ENCODE measurements at regions not wholly inside any gene's neighbourhood (a gene's known extent, or its start where the extent isn't known, plus 50 kb on each side); places are given as distances from the start of the nearest gene placed in this dataset.
"Not testable (repeated sequence)": the region's sequence is repeated elsewhere in the genome, so short reads cannot be mapped to it uniquely, and the experiment has no call there.

DNA sequence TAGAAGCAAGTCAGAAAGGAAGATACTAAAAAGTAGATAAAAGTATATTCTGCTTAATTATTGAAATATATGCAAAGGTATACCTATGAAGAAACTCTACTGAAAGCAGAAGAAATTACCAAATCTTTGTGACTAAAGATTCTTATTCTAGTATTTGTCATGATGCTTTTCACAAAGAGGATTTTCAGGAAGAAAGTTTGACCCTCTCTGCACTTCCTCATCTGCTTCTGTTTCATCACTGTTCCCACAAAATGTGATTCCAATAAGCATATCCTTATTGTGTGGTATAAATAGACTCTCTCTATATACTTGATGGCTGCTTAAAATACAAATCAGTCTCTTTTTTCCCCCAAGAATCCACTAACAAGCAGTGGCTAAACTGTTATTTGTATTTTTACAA is 2139.6 kb upstream of the ACO1 start:
- no peak for DNase-seq (ENCODE audit: low spot score in 2 of 2)
- intact Hi-C loops (cut with DNase I; ENCODE audit: low total_unique reads), result no loop called here
- no peak overlapping the region for H3K4me3 ChIP-seq (ENCODE audit: low read depth, poor library complexity, severe bottlenecking)
- TF ChIP-seq, protein P1, sequence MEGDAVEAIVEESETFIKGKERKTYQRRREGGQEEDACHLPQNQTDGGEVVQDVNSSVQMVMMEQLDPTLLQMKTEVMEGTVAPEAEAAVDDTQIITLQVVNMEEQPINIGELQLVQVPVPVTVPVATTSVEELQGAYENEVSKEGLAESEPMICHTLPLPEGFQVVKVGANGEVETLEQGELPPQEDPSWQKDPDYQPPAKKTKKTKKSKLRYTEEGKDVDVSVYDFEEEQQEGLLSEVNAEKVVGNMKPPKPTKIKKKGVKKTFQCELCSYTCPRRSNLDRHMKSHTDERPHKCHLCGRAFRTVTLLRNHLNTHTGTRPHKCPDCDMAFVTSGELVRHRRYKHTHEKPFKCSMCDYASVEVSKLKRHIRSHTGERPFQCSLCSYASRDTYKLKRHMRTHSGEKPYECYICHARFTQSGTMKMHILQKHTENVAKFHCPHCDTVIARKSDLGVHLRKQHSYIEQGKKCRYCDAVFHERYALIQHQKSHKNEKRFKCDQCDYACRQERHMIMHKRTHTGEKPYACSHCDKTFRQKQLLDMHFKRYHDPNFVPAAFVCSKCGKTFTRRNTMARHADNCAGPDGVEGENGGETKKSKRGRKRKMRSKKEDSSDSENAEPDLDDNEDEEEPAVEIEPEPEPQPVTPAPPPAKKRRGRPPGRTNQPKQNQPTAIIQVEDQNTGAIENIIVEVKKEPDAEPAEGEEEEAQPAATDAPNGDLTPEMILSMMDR (IDR thresholded peaks at IDR 0.05), result no peak
- TF ChIP-seq POLR2A (IDR thresholded peaks at IDR 0.05), result no peak

DNA sequence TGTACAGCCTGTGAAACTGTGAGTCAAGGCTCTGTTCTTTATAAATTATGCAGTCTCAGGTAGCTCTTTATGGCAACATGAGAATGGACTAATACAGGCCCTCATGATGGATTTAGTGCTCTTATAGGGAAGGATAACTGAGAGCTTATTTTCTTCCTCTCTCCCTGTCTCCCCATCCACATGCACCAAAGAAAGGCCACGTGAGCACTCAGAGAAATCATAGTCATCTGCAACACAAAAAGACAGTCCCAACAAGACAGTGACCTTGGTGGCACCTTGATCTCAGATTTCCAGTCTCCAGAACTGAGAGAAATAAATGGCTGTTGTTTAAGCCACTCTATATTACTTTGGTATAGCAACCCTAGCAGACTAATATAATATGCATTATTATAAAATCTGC is 2133.6 kb upstream of the ACO1 start:
- intact Hi-C loops (cut with DNase I; ENCODE audit: low total_unique reads), result no loop called here
- 50 to 71% methylated on average over 1 of the region's 1 CpG for WGBS, 2 donors
- TF ChIP-seq, protein P1 (IDR thresholded peaks at IDR 0.05), result no peak
- TF ChIP-seq POLR2A (IDR thresholded peaks at IDR 0.05), result no peak
- no peak for DNase-seq (ENCODE audit: low spot score in 2 of 2)
- H3K4me3 ChIP-seq (ENCODE audit: low read depth, poor library complexity, severe bottlenecking), result no peak overlapping the region

DNA sequence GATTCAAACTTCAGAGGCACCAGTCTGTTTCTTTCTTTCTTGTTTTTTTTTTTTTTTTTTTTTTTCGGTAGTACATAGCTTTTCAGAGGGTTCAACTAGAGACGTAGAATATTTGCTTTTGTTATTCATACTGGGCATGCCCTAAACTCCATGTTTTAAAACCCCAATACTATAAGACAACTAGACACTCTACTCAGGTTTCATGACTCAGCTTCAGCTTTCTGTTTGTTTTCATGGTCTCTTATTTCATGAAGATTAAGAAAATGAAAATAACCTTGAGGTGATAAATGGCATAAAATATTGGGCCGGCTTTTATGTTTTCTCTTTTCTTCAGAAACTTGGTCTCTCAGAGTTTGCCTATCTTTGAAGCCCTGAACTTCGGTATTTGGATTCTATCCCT is 2126.3 kb upstream of the ACO1 start:
- no peak overlapping the region for H3K4me3 ChIP-seq (ENCODE audit: low read depth, poor library complexity, severe bottlenecking)
- DNase-seq (ENCODE audit: low spot score in 2 of 2), result no peak
- intact Hi-C loops (cut with DNase I; ENCODE audit: low total_unique reads), result no loop called here
- TF ChIP-seq POLR2A (IDR thresholded peaks at IDR 0.05), result no peak
- TF ChIP-seq, protein P1 (IDR thresholded peaks at IDR 0.05), result no peak
- WGBS, 2 donors, result 84 to 85% methylated on average over 4 of the region's 4 CpGs

DNA sequence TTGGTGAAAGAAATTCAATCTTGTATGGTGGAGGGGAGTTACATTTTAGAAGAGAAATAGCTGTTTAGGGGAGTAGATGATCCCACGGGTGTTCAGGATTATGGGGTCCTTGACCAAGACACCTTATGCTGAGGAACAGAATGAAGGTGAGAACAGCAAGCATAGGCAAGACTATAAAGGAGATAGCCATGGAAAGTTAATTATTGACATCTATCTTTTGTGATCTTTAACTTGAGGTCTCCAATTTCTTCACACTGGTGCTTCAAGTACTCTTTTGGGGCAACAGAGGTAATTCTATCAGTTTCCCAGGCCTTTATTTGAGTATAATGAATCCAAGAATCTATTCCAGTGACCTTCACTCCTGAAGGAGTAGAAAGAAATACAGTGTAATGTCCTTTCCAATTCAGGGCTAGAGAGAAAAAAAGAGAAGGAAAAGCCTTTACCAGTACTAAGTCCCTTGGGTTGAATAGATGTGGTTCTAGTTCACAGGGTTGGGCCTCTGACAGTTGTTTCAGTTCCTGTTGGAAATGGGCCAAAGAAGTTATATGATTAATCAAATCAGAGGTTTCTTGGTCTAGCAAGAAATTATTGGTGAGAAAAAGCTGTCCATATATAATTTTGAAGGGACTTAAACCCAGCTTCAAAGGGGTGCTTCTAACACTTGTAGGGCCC is 2104.1 kb upstream of the ACO1 start:
- 77 to 100% methylated on average over 1 of the region's 1 CpG for WGBS, 2 donors

DNA sequence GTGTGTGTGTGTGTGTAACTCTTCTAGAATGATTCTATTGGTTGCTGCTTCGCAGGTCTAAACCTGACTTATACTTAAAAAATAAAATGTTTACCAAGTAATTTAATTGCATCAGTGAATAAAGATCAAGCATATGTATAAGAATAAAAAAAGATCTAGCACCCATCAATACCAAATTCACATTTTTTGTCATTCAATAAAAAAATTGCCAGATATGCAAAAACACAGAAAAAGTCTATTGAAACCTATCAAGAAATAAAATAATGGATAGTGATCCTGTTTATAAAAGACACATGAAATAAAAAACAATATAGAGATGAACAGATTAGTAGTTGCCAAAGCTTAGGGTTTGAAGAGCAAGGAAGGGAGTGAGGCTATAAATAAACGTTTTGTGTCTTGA is 2095.0 kb upstream of the ACO1 start:
- 61 to 64% methylated on average over 2 of the region's 2 CpGs for WGBS, 2 donors
- TF ChIP-seq POLR2A (IDR thresholded peaks at IDR 0.05), result no peak
- TF ChIP-seq, protein P1 (IDR thresholded peaks at IDR 0.05), result no peak
- no peak for DNase-seq (ENCODE audit: low spot score in 2 of 2)
- intact Hi-C loops (cut with DNase I; ENCODE audit: low total_unique reads), result no loop called here
- no peak overlapping the region for H3K4me3 ChIP-seq (ENCODE audit: low read depth, poor library complexity, severe bottlenecking)

More for the DNA sequence above, 2104.1 kb upstream of the ACO1 start:
- no peak for TF ChIP-seq POLR2A (IDR thresholded peaks at IDR 0.05)
- TF ChIP-seq, protein P1 (IDR thresholded peaks at IDR 0.05), result no peak
- intact Hi-C loops (cut with DNase I; ENCODE audit: low total_unique reads), result no loop called here
- no peak overlapping the region for H3K4me3 ChIP-seq (ENCODE audit: low read depth, poor library complexity, severe bottlenecking)
- no peak for DNase-seq (ENCODE audit: low spot score in 2 of 2)

DNA sequence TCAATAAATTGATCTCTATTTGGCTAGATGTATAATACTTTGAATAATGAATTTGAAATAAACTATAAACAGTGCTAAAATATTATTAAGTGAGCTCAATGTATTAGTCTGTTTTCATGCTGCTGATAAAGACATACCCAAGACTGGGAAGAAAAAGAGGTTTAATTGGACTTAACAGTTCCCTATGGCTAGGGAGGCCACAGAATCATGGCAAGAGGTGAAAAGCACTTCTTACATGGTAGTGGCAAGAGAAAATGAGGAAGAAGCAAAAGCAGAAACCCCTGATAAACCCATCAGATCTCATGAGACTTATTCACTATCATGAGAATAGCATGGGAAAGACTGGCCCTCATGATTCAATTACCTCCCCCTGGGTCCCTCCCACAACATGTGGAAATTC is 2092.4 kb upstream of the ACO1 start:
- H3K4me3 ChIP-seq (ENCODE audit: low read depth, poor library complexity, severe bottlenecking); intact Hi-C loops (cut with DNase I; ENCODE audit: low total_unique reads); DNase-seq (ENCODE audit: low spot score in 2 of 2): not testable (repeated sequence)

Data from lower leg skin (tissue), 4 donors.